ENCODE measurements at regions not wholly inside any gene's neighbourhood (a gene's known extent, or its start where the extent isn't known, plus 50 kb on each side); places are given as distances from the start of the nearest gene placed in this dataset.
A peak's percentile ranks its signal among the peaks of the same experiment; 100 is the strongest.

DNA sequence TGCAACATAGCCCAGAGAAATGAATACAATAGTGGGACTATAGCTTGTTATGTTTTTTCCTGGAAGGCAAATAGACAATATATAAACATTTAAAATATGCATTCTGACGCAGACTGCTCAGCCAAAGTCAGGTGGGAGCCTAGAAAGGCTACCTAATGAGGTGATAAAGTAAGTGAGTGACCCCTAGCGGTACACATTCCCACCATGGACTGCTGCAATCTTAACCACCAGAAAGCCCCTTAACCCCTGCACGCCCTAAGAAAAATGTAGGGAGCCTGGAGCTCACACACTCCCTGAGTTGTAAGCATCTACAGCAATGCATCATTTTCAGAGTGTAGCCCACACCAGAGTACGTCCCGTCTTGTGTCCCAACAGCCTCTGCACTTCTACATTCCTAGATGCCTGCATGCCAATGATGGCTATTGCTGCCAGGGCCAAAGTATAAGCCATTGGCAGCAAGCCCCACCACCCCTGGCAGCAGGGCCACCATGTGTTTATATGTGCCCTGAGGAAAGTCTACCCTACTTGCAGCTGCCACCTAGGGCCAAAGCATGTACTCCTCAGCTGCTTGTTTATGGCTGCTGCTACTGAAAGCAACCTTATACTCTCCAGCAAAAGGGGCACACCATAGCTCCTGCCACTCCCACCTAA, 127.6 kb downstream of the KIF2B start:
- 0 out of 2 replicates have a peak overlapping the region, but pooled peaks have one; percentile 15 for H2AFZ ChIP-seq (ENCODE audit: low read length)
- CTCF ChIA-PET (ENCODE audit: partially characterized antibody): interaction anchor here (0.5 to 2.8 kb wide), 17 partner anchors 10 to 941 kb away, joined by 3 to 13 read pairs (median 3); no protein-coding TSS in a partner anchor
- POLR2A ChIA-PET (ENCODE audit: partially characterized antibody): no interaction called here

More for the DNA sequence above, 127.6 kb downstream of the KIF2B start:
- Histone ChIP-seq H4K91ac (replicated peaks; ENCODE audit: insufficient read length, low read length) (no peak overlapping the region), H3K4ac (replicated peaks; ENCODE audit: insufficient read length, low read depth, low read length) (no peak overlapping the region), H4K20me1 (replicated peaks in 1 of 2; ENCODE audit: control insufficient read depth in 1 of 2, insufficient read depth in 2 of 2, low read length in 2 of 2) (no peaks in the 10 kb centered on the region), H3K27ac (ENCODE audit: low read depth, low read length) (no peak overlapping the region), H4K8ac (ENCODE audit: extremely low read depth, insufficient read depth, low read length) (no peak overlapping the region; the same call in 1 of the 2 replicates), H3K4me1 (replicated peaks in 1 of 4; ENCODE audit: control insufficient read depth in 3 of 4, insufficient read depth in 4 of 4, low read length in 3 of 4) (peaks cover 0 to 4% (median 1%) of the 10 kb centered on the region in 4 experiments; a peak in 2 of 7 replicates), H2BK120ac (replicated peaks; ENCODE audit: low read depth, low read length) (no peak overlapping the region), H3K56ac (replicated peaks; ENCODE audit: insufficient read length, low read depth, low read length) (no peak overlapping the region), H2BK20ac (ENCODE audit: low read length) (no peak overlapping the region; the same call in 1 of the 2 replicates), H4K5ac (ENCODE audit: insufficient read length, low read depth, low read length) (no peak overlapping the region), H2AK5ac (ENCODE audit: low read depth, low read length) (0 out of 2 replicates have a peak overlapping the region, but pooled peaks have one; percentile 58), H3K27me3 (replicated peaks in 1 of 4; ENCODE audit: control insufficient read depth in 3 of 4, extremely low read depth in 1 of 4, insufficient read depth in 3 of 4, low read length in 3 of 4) (no peaks in the 10 kb centered on the region), H3K79me1 (ENCODE audit: low read depth, low read length) (no peaks in the 10 kb centered on the region), H3K36me3 (ENCODE audit: control insufficient read depth in 2 of 4, insufficient read depth in 4 of 4, low read length in 3 of 4) (no peaks in the 10 kb centered on the region), H2BK5ac (ENCODE audit: low read depth, low read length) (no peak overlapping the region), H2BK15ac (ENCODE audit: low read length) (no peak overlapping the region), H3K23ac (ENCODE audit: insufficient read length) (no peak overlapping the region), H3K4me2 (ENCODE audit: insufficient read depth in 1 of 2, low read depth in 2 of 2, low read length in 2 of 2) (no peak overlapping the region), H3K23me2 (ENCODE audit: low read depth, low read length) (no peaks in the 10 kb centered on the region), H2BK12ac (ENCODE audit: low read depth, low read length) (0 out of 2 replicates have a peak overlapping the region, but pooled peaks have one; percentile 64), H3K9ac (replicated peaks in 1 of 4; ENCODE audit: extremely low read depth in 1 of 4, low read depth in 3 of 4, low read length in 3 of 4) (no peak overlapping the region), H3K9me3 (ENCODE audit: insufficient read depth in 2 of 2, low read depth in 1 of 2, low read length in 1 of 2) (peaks cover 0 to 5% of the 10 kb centered on the region in 2 experiments; a peak in 1 of 4 replicates), H3K14ac (ENCODE audit: insufficient read length) (no peak overlapping the region), H3K79me2 (ENCODE audit: control insufficient read depth in 1 of 2, insufficient read depth in 2 of 2, low read length in 2 of 2) (no peaks in the 10 kb centered on the region), H3K4me3 (ENCODE audit: extremely low read depth in 1 of 4, insufficient read depth in 2 of 4, low read depth in 3 of 4, low read length in 4 of 4) (no peak overlapping the region), H3K18ac (ENCODE audit: extremely low read depth, low read length) (no peak overlapping the region)
- WGBS, 2 experiments (ENCODE audit: extremely low coverage in 1 of 2, insufficient coverage in 1 of 2, insufficient read length in 1 of 2, insufficient replicate concordance in 2 of 2, low coverage in 1 of 2, low lambda C conversion rate in 2 of 2, missing lambda C conversion rate in 1 of 2): 62% methylated on average over 5 of the region's 5 CpGs; no CpG with 5 or more reads in 1 of the 2 experiments
- TF ChIP-seq RAD21 (IDR thresholded peaks at IDR 0.05 in 1 of 2, conservative IDR thresholded peaks at IDR 0.05 in 1 of 2; ENCODE audit: low read depth in 2 of 2, low read length in 2 of 2) (peak; percentile 81 to 85), CTCF (IDR thresholded peaks at IDR 0.05; ENCODE audit: control extremely low read depth in 1 of 3, insufficient read depth in 1 of 3, low read depth in 1 of 3, low read length in 3 of 3) (peak; percentile 41 to 72 (median 56)), TAF7 (optimal IDR thresholded peaks at IDR 0.05; ENCODE audit: borderline replicate concordance, low read depth, low read length) (no peak), TEAD4 (IDR thresholded peaks at IDR 0.05; ENCODE audit: low read depth, low read length) (peak; percentile 29; the same call in 1 of the 2 replicates)
- FAIRE-seq (peak; percentile 32), DNase-seq (ENCODE audit: low read depth in 1 of 2, low spot score in 2 of 2) (peak; percentile 7 to 55)
